Liver (tissue), 8 donors: ENCODE measurements at regions not wholly inside any gene's neighbourhood (a gene's known extent, or its start where the extent isn't known, plus 50 kb on each side); places are given as distances from the start of the nearest gene placed in this dataset.

Source experiments
- DNase-seq: peaks from one replicate; pipeline ENCODE4 v3.0.0-alpha.2; 2017; ENCODE audit warnings: low spot score
- H3K27ac ChIP-seq, 2 donors: one replicate each; pipeline ENCODE4 v1.7.0; 2013; ENCODE audit warnings: inconsistent platforms in 2 of 2, low read length in 2 of 2, control low read depth in 1 of 2, low read depth in 1 of 2, mild to moderate bottlenecking in 1 of 2
- H3K27me3 ChIP-seq, 4 donors: one replicate each; pipeline versions ENCODE4 v1.6.1 to v1.7.0; 2013; ENCODE audit warnings: low read length in 3 of 4, inconsistent platforms in 1 of 4, mild to moderate bottlenecking in 1 of 4, moderate library complexity in 1 of 4; ENCODE audit not compliant: control insufficient read depth in 4 of 4, insufficient read depth in 4 of 4
- H3K36me3 ChIP-seq, 4 donors: one replicate each; pipeline versions ENCODE4 v1.6.1 to v1.7.0; 2013; ENCODE audit warnings: low read length in 3 of 4, mild to moderate bottlenecking in 3 of 4, low read depth in 1 of 4, moderate library complexity in 1 of 4; ENCODE audit not compliant: control insufficient read depth in 4 of 4, insufficient read depth in 3 of 4
- H3K4me1 ChIP-seq, 4 donors: one replicate each; pipeline versions ENCODE4 v1.6.1 to v1.7.0; 2013; ENCODE audit warnings: low read length in 3 of 4, mild to moderate bottlenecking in 3 of 4, moderate library complexity in 1 of 4; ENCODE audit not compliant: control insufficient read depth in 4 of 4, insufficient read depth in 4 of 4
- H3K4me3 ChIP-seq, 3 donors: one replicate each; pipeline versions ENCODE4 v1.6.1 to v1.7.0; 2013; ENCODE audit warnings: low read length in 3 of 3, control low read depth in 1 of 3, low read depth in 1 of 3, mild to moderate bottlenecking in 1 of 3
- H3K9ac ChIP-seq, 2 donors: one replicate each; pipeline ENCODE4 v1.7.0; 2013; ENCODE audit warnings: low read length in 2 of 2, mild to moderate bottlenecking in 2 of 2, moderate library complexity in 2 of 2, control low read depth in 1 of 2, low read depth in 1 of 2
- H3K9me3 ChIP-seq, 4 donors: one replicate each; pipeline versions ENCODE4 v1.6.1 to v1.7.0; 2013; ENCODE audit warnings: low read length in 3 of 4; ENCODE audit not compliant: control insufficient read depth in 4 of 4
- ATF3 ChIP-seq: IDR thresholded peaks from 2 replicates; pipeline ENCODE4 v1.6.1; 2016; ENCODE audit warnings: antibody characterized with exemption
- CTCF ChIP-seq: fragments of 150-350 bp; IDR thresholded peaks from 2 replicates; pipeline ENCODE4 v1.5.1; 2017; ENCODE audit warnings: improper control_type of control experiment, low read depth, low read length; ENCODE audit not compliant: missing input control
- EGR1 ChIP-seq, 2 donors: IDR thresholded peaks; 2 replicates each; pipeline ENCODE4 v1.6.1; 2016 to 2018; ENCODE audit warnings: antibody characterized with exemption in 2 of 2, low read depth in 2 of 2
- GABPA ChIP-seq, 2 donors: IDR thresholded peaks in 1 of 2; conservative IDR thresholded peaks in 1 of 2; 2 replicates each; pipeline ENCODE4 v1.6.1; 2016; ENCODE audit warnings: antibody characterized with exemption in 2 of 2, mild to moderate bottlenecking in 1 of 2, moderate library complexity in 1 of 2
- HNF4A ChIP-seq, 2 donors: conservative IDR thresholded peaks; 2 replicates each; pipeline ENCODE4 v1.6.1; 2016; ENCODE audit warnings: antibody characterized with exemption in 2 of 2, mild to moderate bottlenecking in 2 of 2
- HNF4G ChIP-seq: IDR thresholded peaks from 2 replicates; pipeline ENCODE4 v1.6.1; 2016; ENCODE audit warnings: antibody characterized with exemption
- JUND ChIP-seq, 2 donors: IDR thresholded peaks; 2 replicates each; pipeline ENCODE4 v1.6.1; 2016; ENCODE audit warnings: antibody characterized with exemption in 2 of 2
- MAX ChIP-seq: IDR thresholded peaks from 2 replicates; pipeline ENCODE4 v1.6.1; 2016; ENCODE audit warnings: antibody characterized with exemption
- NR2F2 ChIP-seq: IDR thresholded peaks from 2 replicates; pipeline ENCODE4 v1.6.1; 2016; ENCODE audit warnings: antibody characterized with exemption
- RAD21 ChIP-seq, 2 donors: IDR thresholded peaks; 2 replicates each; pipeline ENCODE4 v1.6.1; 2016; ENCODE audit warnings: antibody characterized with exemption in 2 of 2, mild to moderate bottlenecking in 2 of 2
- RXRA ChIP-seq, 2 donors: IDR thresholded peaks; 2 replicates each; pipeline ENCODE4 v1.6.1; 2017 to 2018; ENCODE audit warnings: antibody characterized with exemption in 2 of 2, mild to moderate bottlenecking in 1 of 2
- TAF1 ChIP-seq: conservative IDR thresholded peaks from 2 replicates; pipeline ENCODE4 v1.6.1; 2016; ENCODE audit warnings: antibody characterized with exemption, mild to moderate bottlenecking
- ZBTB33 ChIP-seq: IDR thresholded peaks from 2 replicates; pipeline ENCODE4 v1.6.1; 2016; ENCODE audit warnings: antibody characterized with exemption
- WGBS: extraction: QIAGEN DNeasy Blood & Tissue Kit; methylation state at CpG from one replicate; pipeline ENCODE4 v1.1.7; 2013; 5-methylcytosine and 5-hydroxymethylcytosine counted together
- donor health status: healthy.
- donor health status: healthy.
- donor health status: healthy.
- donor health status: healthy.
- donor health status: healthy.

GRCh38 chr10:78744056-78744455, 324.7 kb upstream of the ZMIZ1 start:
- no peaks in the 10 kb centered on the region for H3K9me3 ChIP-seq
- peak overlapping the region; percentile 36 to 65 for H3K27ac ChIP-seq
- peaks cover 18 to 60% (median 54%) of the 10 kb centered on the region in 4 donors for H3K4me1 ChIP-seq

GRCh38 chr10:78744491-78745090, 324.2 kb upstream of the ZMIZ1 start:
- Histone ChIP-seq H3K27ac (peak overlapping the region; percentile 65), H3K9me3 (no peaks in the 10 kb centered on the region), H3K36me3 (no peaks in the 10 kb centered on the region), H3K9ac (no peak overlapping the region), H3K4me3 (no peak overlapping the region), H3K4me1 (peaks cover 18 to 60% (median 54%) of the 10 kb centered on the region in 4 donors), H3K27me3 (no peaks in the 10 kb centered on the region)
- WGBS, result 58% methylated on average over 10 of the region's 10 CpGs
- no peak for DNase-seq
- TF ChIP-seq JUND (IDR thresholded peaks at IDR 0.05) (no peak), TAF1 (no peak), ATF3 (no peak), ZBTB33 (no peak), NR2F2 (no peak), RXRA (IDR thresholded peaks at IDR 0.05) (no peak), GABPA (IDR thresholded peaks at IDR 0.05 in 1 of 2, conservative IDR thresholded peaks at IDR 0.05 in 1 of 2) (no peak), MAX (no peak)

More at GRCh38 chr10:78744056-78744455, 324.7 kb upstream of the ZMIZ1 start:
- no peak for DNase-seq
- WGBS, result 55% methylated on average over 5 of the region's 5 CpGs
- Histone ChIP-seq H3K9ac (no peak overlapping the region), H3K4me3 (no peak overlapping the region), H3K27me3 (no peaks in the 10 kb centered on the region), H3K36me3 (no peaks in the 10 kb centered on the region)
- TF ChIP-seq CTCF (no peak), HNF4A (conservative IDR thresholded peaks at IDR 0.05) (peak in 1 of 2 donors; percentile 17), ZBTB33 (no peak)

GRCh38 chr10:78745441-78745840, 323.3 kb upstream of the ZMIZ1 start:
- Histone ChIP-seq H3K9ac (no peak overlapping the region), H3K9me3 (no peaks in the 10 kb centered on the region), H3K36me3 (no peaks in the 10 kb centered on the region), H3K27ac (peak overlapping the region; percentile 65), H3K27me3 (no peaks in the 10 kb centered on the region), H3K4me1 (peaks cover 18 to 58% (median 53%) of the 10 kb centered on the region in 4 donors), H3K4me3 (no peak overlapping the region)
- WGBS, result 34% methylated on average over 4 of the region's 4 CpGs
- no peak for DNase-seq
- TF ChIP-seq RXRA (IDR thresholded peaks at IDR 0.05), result peak; percentile 44 to 83
- TF ChIP-seq HNF4A (conservative IDR thresholded peaks at IDR 0.05), result peak; percentile 42 to 69
- peak; percentile 0 for TF ChIP-seq CTCF
- TF ChIP-seq JUND (IDR thresholded peaks at IDR 0.05), result peak in 1 of 2 donors; percentile 43
- no peak for TF ChIP-seq EGR1 (IDR thresholded peaks at IDR 0.05; ENCODE audit: low read depth in 2 of 2)
- TF ChIP-seq MAX, result peak; percentile 56
- no peak for TF ChIP-seq HNF4G
- no peak for TF ChIP-seq NR2F2
- peak; percentile 45 to 51 for TF ChIP-seq RAD21 (IDR thresholded peaks at IDR 0.05)
